GM19351 (cell line): ENCODE measurements at regions not wholly inside any gene's neighbourhood (a gene's known extent, or its start where the extent isn't known, plus 50 kb on each side); places are given as distances from the start of the nearest gene placed in this dataset.

Source experiments
- ATAC-seq: cut with Tn5 transposase; IDR thresholded peaks from one replicate; pipeline ENCODE4 v1.9.1; 2021; ENCODE audit warnings: mild to moderate bottlenecking, moderate library complexity; ENCODE audit not compliant: unreplicated experiment

- no peak for ATAC-seq
These were observed 191.5 kb downstream of the RAMP3 start for GRCh38 chr7:45349090-45349489.

DNA sequence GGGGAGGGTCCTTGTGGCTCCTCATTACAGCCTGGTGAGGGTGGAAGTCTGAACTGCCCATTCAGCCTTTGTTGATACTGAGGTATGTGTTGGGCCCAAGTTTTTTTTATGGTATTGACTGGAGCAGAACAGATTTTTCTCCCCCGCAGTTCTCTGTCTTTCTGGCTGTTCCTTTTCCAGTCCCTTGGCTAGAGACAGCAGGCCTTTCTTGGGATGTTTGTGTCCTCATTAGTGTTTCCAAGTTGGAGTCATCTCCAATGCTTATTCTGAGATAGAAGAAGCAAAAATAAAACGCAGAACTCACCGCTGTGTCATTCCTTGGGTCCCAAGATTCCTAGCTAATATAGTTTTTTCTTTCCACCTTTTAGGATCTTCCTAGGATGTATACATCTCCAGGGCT lies 193.3 kb downstream of the RAMP3 start:
- no peak for ATAC-seq

DNA sequence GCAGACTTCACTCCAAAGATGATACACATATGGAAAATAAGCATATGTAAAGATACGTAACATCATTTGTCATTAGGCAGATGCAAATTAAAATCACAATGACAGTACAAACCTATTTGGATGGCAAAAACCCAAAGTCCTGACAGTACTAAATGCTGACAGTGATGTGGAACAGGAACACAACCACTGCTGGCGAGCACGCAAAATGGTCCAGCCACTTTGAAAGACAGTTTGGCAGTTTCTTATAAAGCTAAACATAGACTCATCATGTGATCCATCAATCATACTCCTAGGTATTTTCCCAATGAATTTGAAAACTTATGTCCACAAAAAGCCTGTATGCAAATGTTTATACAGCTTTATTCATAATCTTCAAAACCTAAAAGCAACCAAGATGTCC lies 200.7 kb downstream of the RAMP3 start:
- no peak for ATAC-seq

- no peak for ATAC-seq
These were observed 201.7 kb downstream of the RAMP3 start for GRCh38 chr7:45359250-45359649.

DNA sequence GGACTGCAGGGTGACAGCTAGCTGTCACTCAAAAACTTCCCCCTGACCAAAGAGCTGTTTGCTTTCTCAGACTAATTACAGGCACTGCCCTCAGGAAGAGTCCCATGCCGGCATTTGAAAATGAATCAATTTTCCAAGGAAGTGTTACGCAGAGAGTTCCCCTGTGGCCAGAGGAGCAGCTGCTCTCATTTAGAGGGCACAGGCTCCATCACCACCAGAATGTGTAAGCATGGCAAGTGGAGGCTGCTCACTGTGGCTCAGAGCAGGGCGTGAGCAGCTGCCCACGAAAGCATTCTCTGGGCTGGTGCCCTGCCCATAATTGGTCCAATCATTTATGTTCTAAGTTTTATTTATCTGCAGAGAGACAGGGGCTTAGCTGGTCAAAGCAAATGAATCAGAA lies 202.2 kb downstream of the RAMP3 start:
- no peak for ATAC-seq

GRCh38 chr7:45363669-45364068 lies 206.1 kb downstream of the RAMP3 start:
- no peak for ATAC-seq

GRCh38 chr7:45365341-45365740 lies 207.8 kb downstream of the RAMP3 start:
- no peak for ATAC-seq

- ATAC-seq, result no peak
These were observed 207.7 kb upstream of the ADCY1 start for GRCh38 chr7:45366475-45366874.

GRCh38 chr7:45367026-45367425 lies 207.1 kb upstream of the ADCY1 start:
- no peak for ATAC-seq

DNA sequence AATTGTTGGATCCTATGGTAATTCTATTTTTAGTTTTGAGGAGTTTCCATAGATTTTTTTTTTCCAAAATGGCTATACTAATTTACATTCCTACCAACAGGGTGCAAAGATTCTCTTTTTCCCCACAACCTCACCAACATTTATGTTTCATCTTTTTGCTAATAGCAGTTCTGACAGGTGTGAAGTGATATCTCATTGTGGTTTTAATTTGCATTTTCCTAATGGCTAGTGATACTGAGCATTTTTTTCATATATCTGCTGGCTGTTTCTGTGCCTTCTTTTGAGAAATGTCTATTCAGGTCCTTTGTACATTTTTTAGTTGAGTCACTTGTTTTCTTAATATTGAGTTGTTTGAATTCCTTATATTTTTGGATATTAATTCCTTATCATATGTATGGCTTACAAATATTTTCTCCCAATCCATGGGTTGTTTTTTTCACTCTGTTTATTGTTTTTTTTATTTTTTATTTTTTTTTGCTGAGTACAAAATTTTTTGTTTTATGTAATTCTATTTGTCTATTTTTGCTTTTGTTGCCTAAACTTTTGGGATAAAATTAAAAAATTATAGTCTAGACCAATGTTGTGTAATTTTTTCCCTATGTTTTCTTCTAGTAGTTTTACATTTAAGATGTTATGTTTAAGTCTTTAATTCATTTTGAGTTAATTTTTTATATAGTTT lies 205.9 kb upstream of the ADCY1 start:
- ATAC-seq, result no peak

DNA sequence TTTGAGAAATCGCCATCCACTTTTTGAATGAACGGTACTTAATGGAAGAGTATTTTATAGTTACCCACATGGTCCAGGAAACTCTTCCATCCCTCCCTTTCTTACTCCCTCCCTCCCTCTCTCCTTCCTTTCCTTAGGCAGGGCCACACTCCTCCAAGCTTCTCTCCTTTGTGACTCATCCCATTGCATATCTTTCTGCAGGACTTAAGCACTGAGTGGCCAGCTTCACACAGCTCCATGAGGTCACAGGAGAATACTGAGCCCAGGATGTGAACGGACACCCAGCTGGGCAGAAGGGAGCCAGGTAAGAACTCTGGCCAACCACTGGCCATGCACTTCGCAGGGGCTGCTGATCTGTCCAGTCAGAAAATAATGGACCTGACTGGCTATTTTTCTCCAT lies 189.7 kb upstream of the ADCY1 start:
- ATAC-seq, result no peak

- ATAC-seq, result no peak
These were observed 186.3 kb upstream of the ADCY1 start for GRCh38 chr7:45387837-45388236.

GRCh38 chr7:45389073-45389872 lies 184.9 kb upstream of the ADCY1 start:
- no peak for ATAC-seq

- ATAC-seq, result no peak
These were observed 184.0 kb upstream of the ADCY1 start for GRCh38 chr7:45390180-45390579.

DNA sequence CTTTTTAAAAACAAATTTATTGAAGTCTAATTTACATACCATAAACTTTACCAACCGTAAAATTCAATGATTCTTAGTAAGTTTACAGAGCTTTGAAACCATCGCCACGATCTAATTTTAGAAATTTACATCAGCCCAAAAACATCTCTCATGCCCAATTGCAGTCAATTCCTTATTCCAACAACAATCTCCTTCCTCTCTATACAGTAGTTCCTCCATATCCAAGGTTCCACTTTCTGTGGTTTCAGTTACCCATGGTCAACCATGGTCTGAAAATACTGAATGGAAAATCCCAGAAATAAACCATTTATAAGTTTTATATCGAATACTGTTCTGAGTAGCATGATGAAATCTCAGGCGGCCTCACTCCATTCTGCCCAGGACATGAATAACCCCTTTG lies 183.4 kb upstream of the ADCY1 start:
- no peak for ATAC-seq

DNA sequence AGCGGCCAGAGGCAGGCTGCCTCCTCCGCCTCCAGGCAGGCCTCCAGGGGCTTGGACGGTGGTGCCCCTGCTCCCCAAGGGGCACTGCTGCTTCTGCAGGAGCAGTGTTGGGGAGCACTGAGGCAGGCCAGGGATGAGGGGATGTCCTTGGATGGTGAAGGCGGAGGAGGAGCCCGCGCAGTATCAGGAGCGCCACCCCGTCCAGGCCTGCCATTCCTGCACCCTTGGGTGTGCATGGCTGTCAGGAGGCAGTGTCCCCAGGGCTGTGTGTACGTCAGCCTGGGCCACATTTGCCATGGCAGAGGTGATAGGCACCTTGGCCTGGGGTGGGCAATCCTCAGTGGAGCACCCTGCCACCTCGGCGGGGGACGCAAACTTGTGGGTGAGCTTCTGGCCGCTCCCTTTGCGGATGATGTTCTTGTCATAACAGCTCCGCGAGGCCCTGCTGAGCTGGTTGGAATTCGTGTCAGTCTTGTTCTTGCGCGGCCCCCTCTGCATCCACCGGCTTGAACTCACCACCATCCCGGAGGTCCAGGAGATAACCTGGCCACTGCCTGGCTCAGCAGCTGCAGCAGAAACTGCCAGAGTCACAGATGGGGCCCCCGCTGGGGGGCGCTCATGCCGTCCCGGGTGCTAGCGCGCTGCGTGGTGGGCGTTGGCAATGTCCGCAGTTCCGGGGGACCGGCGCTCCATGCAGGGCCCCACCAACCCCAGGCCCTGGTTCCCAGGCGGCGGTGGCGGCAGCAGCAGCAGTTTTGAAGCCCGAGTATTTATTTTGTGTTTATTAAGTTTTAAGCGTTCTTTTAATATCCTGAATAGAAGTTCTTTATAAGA lies 182.3 kb upstream of the ADCY1 start:
- ATAC-seq, result no peak

DNA sequence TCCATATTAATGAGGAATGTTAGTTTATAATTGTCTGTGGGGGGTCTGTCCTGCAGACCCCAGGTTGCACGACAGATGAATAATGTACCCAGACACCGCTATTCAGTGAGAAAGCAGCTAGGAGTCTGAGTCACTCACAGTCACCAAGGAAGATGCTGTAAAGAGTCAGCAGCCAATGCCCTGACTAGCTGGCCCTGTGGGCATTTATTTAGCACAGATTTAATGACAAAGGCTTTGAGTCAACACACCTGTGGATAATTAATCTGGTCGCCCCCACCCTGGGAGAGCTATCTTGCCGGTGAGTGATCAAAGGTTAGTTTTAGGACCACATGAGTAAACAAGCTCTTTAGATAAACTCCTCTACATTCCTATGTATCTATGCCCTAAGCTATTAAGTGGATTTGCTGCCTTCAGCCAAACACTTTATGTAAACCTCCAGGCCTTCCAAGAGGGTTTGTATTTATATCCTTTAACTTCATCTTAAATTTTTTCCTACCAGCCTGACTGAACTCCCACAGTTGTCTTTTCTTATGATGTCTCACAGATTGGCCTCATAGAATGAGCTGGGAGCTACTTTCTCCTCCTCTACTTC lies 180.0 kb upstream of the ADCY1 start:
- ATAC-seq, result no peak

- ATAC-seq, result no peak
These were observed 175.1 kb upstream of the ADCY1 start for GRCh38 chr7:45399069-45399468.

- ATAC-seq, result no peak
These were observed 173.5 kb upstream of the ADCY1 start for GRCh38 chr7:45400680-45401079.

DNA sequence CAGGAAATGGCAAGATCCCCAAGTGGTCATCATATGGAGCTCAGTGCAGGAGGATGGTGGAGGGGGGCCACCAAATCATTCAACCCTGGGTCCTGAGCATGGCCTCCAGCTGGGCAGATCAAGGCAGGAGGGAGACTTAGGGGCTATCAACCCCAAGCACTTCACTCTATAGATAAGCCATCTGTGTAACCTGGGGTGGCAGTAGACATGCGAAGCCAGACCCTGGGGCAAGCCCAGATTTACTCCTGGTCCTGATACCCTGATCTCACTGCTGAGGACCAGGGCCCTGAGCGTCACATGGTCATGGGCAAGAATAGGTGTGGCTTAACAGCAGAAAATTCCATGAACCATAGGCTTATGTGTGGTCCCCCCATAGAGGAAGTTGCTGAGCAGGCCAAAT lies 173.0 kb upstream of the ADCY1 start:
- no peak for ATAC-seq

DNA sequence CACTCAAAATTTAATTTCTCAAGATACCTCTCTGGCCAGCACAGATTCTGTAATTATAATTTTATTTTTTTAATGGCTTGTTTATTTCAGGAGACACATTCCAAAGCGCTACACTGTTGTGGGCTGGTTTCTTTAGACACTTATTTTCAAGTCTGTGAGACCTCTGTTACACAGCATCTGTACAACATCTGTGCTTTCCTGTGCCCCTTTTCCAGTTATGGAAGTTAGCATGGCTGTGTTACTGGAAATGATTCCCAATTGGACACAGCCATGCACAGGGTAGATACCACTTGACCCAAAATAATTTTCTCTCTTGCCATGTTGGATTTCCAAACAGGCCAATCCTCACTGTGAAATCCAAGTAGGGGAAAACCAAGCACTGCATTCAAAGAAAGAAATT lies 172.3 kb upstream of the ADCY1 start:
- no peak for ATAC-seq
